SIG-M5 (cell line): ENCODE measurements at regions not wholly inside any gene's neighbourhood (a gene's known extent, or its start where the extent isn't known, plus 50 kb on each side); places are given as distances from the start of the nearest gene placed in this dataset.
"Not testable (repeated sequence)": the region's sequence is repeated elsewhere in the genome, so short reads cannot be mapped to it uniquely, and the experiment has no call there.

Experiments used
- DNase-seq: peaks from one replicate; lab custom pipeline; 2025; lab: John Stamatoyannopoulos, UW

- DNase-seq = no peak
Observed at GRCh38 chrX:113512700-113513395, 672.2 kb upstream of the AMOT start.

GRCh38 chrX:113510586-113510985 is 670.0 kb upstream of the AMOT start:
- DNase-seq = no peak

- DNase-seq = no peak
Observed at GRCh38 chrX:113492895-113493294, 652.3 kb upstream of the AMOT start.

- no peak for DNase-seq
Observed at GRCh38 chrX:113473418-113473817, 632.8 kb upstream of the AMOT start.

GRCh38 chrX:113473015-113473414 is 632.4 kb upstream of the AMOT start:
- peak; percentile 18 for DNase-seq

GRCh38 chrX:113470166-113470565 is 629.5 kb upstream of the AMOT start:
- no peak for DNase-seq

- DNase-seq = no peak
Observed at GRCh38 chrX:113457719-113458118, 617.1 kb upstream of the AMOT start.

- DNase-seq = no peak
Observed at GRCh38 chrX:113455582-113455981, 615.0 kb upstream of the AMOT start.

- no peak for DNase-seq
Observed at GRCh38 chrX:113429011-113429410, 588.4 kb upstream of the AMOT start.

GRCh38 chrX:113422323-113422722 is 581.7 kb upstream of the AMOT start:
- no peak for DNase-seq

- no peak for DNase-seq
Observed at GRCh38 chrX:113421432-113421831, 580.8 kb upstream of the AMOT start.

GRCh38 chrX:113412106-113412505 is 571.5 kb upstream of the AMOT start:
- no peak for DNase-seq

- no peak for DNase-seq
Observed at GRCh38 chrX:113408843-113409242, 568.2 kb upstream of the AMOT start.

- no peak for DNase-seq
Observed at GRCh38 chrX:113400193-113400704, 559.6 kb upstream of the AMOT start.

- DNase-seq = no peak
Observed at GRCh38 chrX:113399506-113400192, 559.0 kb upstream of the AMOT start.

GRCh38 chrX:113392355-113392754 is 551.7 kb upstream of the AMOT start:
- no peak for DNase-seq

- DNase-seq = no peak
Observed at GRCh38 chrX:113391875-113392274, 551.2 kb upstream of the AMOT start.

- no peak for DNase-seq
Observed at GRCh38 chrX:113390531-113390930, 549.9 kb upstream of the AMOT start.

GRCh38 chrX:113389846-113390245 is 549.2 kb upstream of the AMOT start:
- DNase-seq = no peak

- no peak for DNase-seq
Observed at GRCh38 chrX:113384628-113385027, 544.0 kb upstream of the AMOT start.

- DNase-seq = not testable (repeated sequence)
Observed at GRCh38 chrX:113373421-113373820, 532.8 kb upstream of the AMOT start.

- DNase-seq = no peak
Observed at GRCh38 chrX:113370006-113370405, 529.4 kb upstream of the AMOT start.

- DNase-seq = no peak
Observed at GRCh38 chrX:113369056-113369455, 528.4 kb upstream of the AMOT start.

- DNase-seq = no peak
Observed at GRCh38 chrX:113353134-113353533, 512.5 kb upstream of the AMOT start.
